ENCODE measurements at regions not wholly inside any gene's neighbourhood (a gene's known extent, or its start where the extent isn't known, plus 50 kb on each side); places are given as distances from the start of the nearest gene placed in this dataset.

GRCh38 chr16:52366983-52367382, 180.0 kb downstream of the TOX3 start:
- H3K9ac ChIP-seq (ENCODE audit: low read depth, low read length) = no peak overlapping the region
- no peak overlapping the region for H2BK15ac ChIP-seq (ENCODE audit: low read depth, low read length)
- H4K5ac ChIP-seq (ENCODE audit: low read depth, low read length) = no peak overlapping the region
- H3K23ac ChIP-seq (ENCODE audit: low read depth, low read length) = no peak overlapping the region
- H3K79me1 ChIP-seq (ENCODE audit: low read depth in 1 of 2, low read length in 2 of 2) = no peaks in the 10 kb centered on the region
- no peak overlapping the region for H2AK9ac ChIP-seq (replicated peaks; ENCODE audit: low read depth, low read length, poor library complexity)
- H3K4ac ChIP-seq (ENCODE audit: low read depth, low read length) = no peak overlapping the region
- no peak overlapping the region for H2BK20ac ChIP-seq (ENCODE audit: low read depth, low read length)
- ATAC-seq (ENCODE audit: low read depth) (no peak), DNase-seq (no peak)
- no peaks in the 10 kb centered on the region for H3K27me3 ChIP-seq (ENCODE audit: control insufficient read depth, insufficient read depth, low read length)
- no peak overlapping the region for H2AFZ ChIP-seq (replicated peaks; ENCODE audit: low read length, poor library complexity)
- H3K4me3 ChIP-seq (ENCODE audit: insufficient read depth, low read depth, low read length) = no peak overlapping the region
- no peak overlapping the region for H4K8ac ChIP-seq (ENCODE audit: low read depth in 2 of 2, low read length in 2 of 2)
- H3K36me3 ChIP-seq (ENCODE audit: control insufficient read depth, insufficient read depth, low read length) = no peaks in the 10 kb centered on the region
- H3K9me3 ChIP-seq (ENCODE audit: control insufficient read depth, insufficient read depth, low read length) = peaks cover 8% of the 10 kb centered on the region
- H3K4me2 ChIP-seq (ENCODE audit: low read depth, low read length) = no peak overlapping the region
- ChIA-PET CTCF (no interaction called here), POLR2A (ENCODE audit: unreplicated experiment) (no interaction called here)
- H3K14ac ChIP-seq (replicated peaks; ENCODE audit: low read depth, low read length) = no peak overlapping the region
- BruUV-seq (replicated peaks) = no TSS peak
- H2BK5ac ChIP-seq (ENCODE audit: low read depth, low read length, poor library complexity, severe bottlenecking) = no peak overlapping the region
- no peak overlapping the region for H3K56ac ChIP-seq (ENCODE audit: extremely low read depth, insufficient read depth, low read length)
- in situ Hi-C loops (cut with MboI; ENCODE audit: low sequenced_read_pairs) = no loop called here
- H3K27ac ChIP-seq (ENCODE audit: insufficient read depth, low read length) = no peak overlapping the region
- no peaks in the 10 kb centered on the region for H3K9me1 ChIP-seq (ENCODE audit: insufficient read depth, low read length)
- intact Hi-C loops (cut with micrococcal nuclease) = no loop called here
- WGBS, 2 experiments (ENCODE audit: extremely low coverage in 2 of 2, insufficient read length in 1 of 2) = no CpG with 5 or more reads among the region's 1 CpG
- no peak overlapping the region for H2BK120ac ChIP-seq (ENCODE audit: low read depth, low read length)
- no peaks in the 10 kb centered on the region for H3K4me1 ChIP-seq (ENCODE audit: control insufficient read depth, insufficient read depth, low read length)
- TF ChIP-seq RAD21 (IDR thresholded peaks at IDR 0.05; ENCODE audit: low read length) (no peak), BHLHE40 (IDR thresholded peaks at IDR 0.05; ENCODE audit: low read depth, low read length) (no peak), CEBPB (IDR thresholded peaks at IDR 0.05; ENCODE audit: low read depth, low read length) (no peak), SMC3 (IDR thresholded peaks at IDR 0.05; ENCODE audit: low read depth, low read length) (no peak), ELK1 (IDR thresholded peaks at IDR 0.05; ENCODE audit: borderline replicate concordance, low read depth, low read length) (no peak), FOS (IDR thresholded peaks at IDR 0.05; ENCODE audit: low read depth, low read length) (no peak), POLR2A (IDR thresholded peaks at IDR 0.05; ENCODE audit: low read depth, low read length) (no peak), MXI1 (IDR thresholded peaks at IDR 0.05; ENCODE audit: borderline replicate concordance, low read depth, low read length) (no peak), USF2 (IDR thresholded peaks at IDR 0.05; ENCODE audit: low read depth, low read length) (no peak), MAFK (IDR thresholded peaks at IDR 0.05; ENCODE audit: low read depth, low read length) (no peak), CTCF (conservative IDR thresholded peaks at IDR 0.05; ENCODE audit: low read depth, low read length) (no peak), NFE2L2 (IDR thresholded peaks at IDR 0.05; ENCODE audit: low read depth, low read length) (no peak), MAZ (IDR thresholded peaks at IDR 0.05; ENCODE audit: borderline replicate concordance, low read depth, low read length) (no peak)
- no peak overlapping the region for H3K18ac ChIP-seq (ENCODE audit: low read depth, low read length)
- no peaks in the 10 kb centered on the region for H4K20me1 ChIP-seq (ENCODE audit: insufficient read depth, low read length)
- H4K91ac ChIP-seq (ENCODE audit: insufficient read depth, low read depth, low read length) = no peak overlapping the region
- no peak overlapping the region for H2AK5ac ChIP-seq (ENCODE audit: low read depth, low read length)
- dilution Hi-C loops (cut with HindIII; ENCODE audit: low sequenced_read_pairs, unreplicated experiment) = no loop called here

Measured in IMR-90 (cell line).